ENCODE measurements at regions not wholly inside any gene's neighbourhood (a gene's known extent, or its start where the extent isn't known, plus 50 kb on each side); places are given as distances from the start of the nearest gene placed in this dataset.
"Not testable (repeated sequence)": the region's sequence is repeated elsewhere in the genome, so short reads cannot be mapped to it uniquely, and the experiment has no call there.

- Histone ChIP-seq H3K4me3 (ENCODE audit: low read length) (no peak overlapping the region), H3K27me3 (ENCODE audit: control insufficient read depth, insufficient read depth, low read length, poor library complexity, severe bottlenecking) (no peaks in the 10 kb centered on the region), H3K36me3 (ENCODE audit: control insufficient read depth, insufficient read depth, low read length) (no peaks in the 10 kb centered on the region), H3K27ac (ENCODE audit: low read depth, low read length) (no peak overlapping the region), H3K9ac (ENCODE audit: extremely low read depth, low read length, poor library complexity, severe bottlenecking) (no peak overlapping the region), H3K4me1 (ENCODE audit: control insufficient read depth, insufficient read depth, low read length) (no peaks in the 10 kb centered on the region), H3K9me3 (ENCODE audit: control insufficient read depth, low read length) (peaks cover 4% of the 10 kb centered on the region)
- H3K27me3 Mint-ChIP-seq (ENCODE audit: insufficient read depth): no peaks in the 10 kb centered on the region
- H3K9me3 Mint-ChIP-seq: peaks cover 3% of the 10 kb centered on the region
- H3K27ac Mint-ChIP-seq: no peak overlapping the region
- 83 to 86% methylated on average over 4 of the region's 4 CpGs for WGBS, 2 experiments (ENCODE audit: insufficient coverage in 1 of 2, insufficient read length in 1 of 2)
- H3K4me1 Mint-ChIP-seq: no peaks in the 10 kb centered on the region
- no peaks in the 10 kb centered on the region for H3K36me3 Mint-ChIP-seq (ENCODE audit: low read depth)
- DNase-seq: no peak
- no peak overlapping the region for H3K4me3 Mint-ChIP-seq
- TF ChIP-seq, protein P1, sequence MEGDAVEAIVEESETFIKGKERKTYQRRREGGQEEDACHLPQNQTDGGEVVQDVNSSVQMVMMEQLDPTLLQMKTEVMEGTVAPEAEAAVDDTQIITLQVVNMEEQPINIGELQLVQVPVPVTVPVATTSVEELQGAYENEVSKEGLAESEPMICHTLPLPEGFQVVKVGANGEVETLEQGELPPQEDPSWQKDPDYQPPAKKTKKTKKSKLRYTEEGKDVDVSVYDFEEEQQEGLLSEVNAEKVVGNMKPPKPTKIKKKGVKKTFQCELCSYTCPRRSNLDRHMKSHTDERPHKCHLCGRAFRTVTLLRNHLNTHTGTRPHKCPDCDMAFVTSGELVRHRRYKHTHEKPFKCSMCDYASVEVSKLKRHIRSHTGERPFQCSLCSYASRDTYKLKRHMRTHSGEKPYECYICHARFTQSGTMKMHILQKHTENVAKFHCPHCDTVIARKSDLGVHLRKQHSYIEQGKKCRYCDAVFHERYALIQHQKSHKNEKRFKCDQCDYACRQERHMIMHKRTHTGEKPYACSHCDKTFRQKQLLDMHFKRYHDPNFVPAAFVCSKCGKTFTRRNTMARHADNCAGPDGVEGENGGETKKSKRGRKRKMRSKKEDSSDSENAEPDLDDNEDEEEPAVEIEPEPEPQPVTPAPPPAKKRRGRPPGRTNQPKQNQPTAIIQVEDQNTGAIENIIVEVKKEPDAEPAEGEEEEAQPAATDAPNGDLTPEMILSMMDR (conservative IDR thresholded peaks at IDR 0.05): no peak
These were observed 270.6 kb upstream of the GK2 start for GRCh38 chr4:79678472-79679202.

DNA sequence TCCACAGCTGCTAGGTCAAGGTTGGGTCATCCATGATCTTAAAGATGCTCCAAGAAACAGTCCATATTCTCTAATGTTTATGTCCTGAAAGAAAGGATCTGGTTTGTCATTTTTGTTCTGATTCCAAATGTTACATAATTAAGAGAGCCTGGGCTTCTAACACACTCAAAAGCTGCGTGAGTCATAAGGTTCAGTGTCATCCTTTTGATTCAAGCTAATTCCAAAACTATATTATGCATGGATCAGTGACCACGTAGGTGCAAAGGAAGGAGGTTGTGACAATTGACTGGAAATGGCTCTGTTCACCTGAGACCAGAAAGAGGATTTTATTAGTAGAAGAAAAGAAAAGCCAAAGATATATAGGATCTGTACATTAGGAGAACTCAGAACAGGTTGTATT is 268.7 kb upstream of the GK2 start:
- H3K4me1 ChIP-seq (ENCODE audit: control insufficient read depth, insufficient read depth, low read length): no peaks in the 10 kb centered on the region
- DNase-seq: no peak
- Mint-ChIP-seq H3K9me3 (peaks cover 20% of the 10 kb centered on the region), H3K27me3 (ENCODE audit: insufficient read depth) (no peaks in the 10 kb centered on the region), H3K36me3 (ENCODE audit: low read depth) (no peaks in the 10 kb centered on the region), H3K4me3 (no peak overlapping the region), H3K27ac (no peak overlapping the region), H3K4me1 (peaks cover 2% of the 10 kb centered on the region)
- H3K4me3 ChIP-seq (ENCODE audit: low read length): no peak overlapping the region
- H3K27me3 ChIP-seq (ENCODE audit: control insufficient read depth, insufficient read depth, low read length, poor library complexity, severe bottlenecking): no peaks in the 10 kb centered on the region
- 91% methylated on average over 2 of the region's 2 CpGs; no CpG with 5 or more reads in 1 of the 2 experiments for WGBS, 2 experiments (ENCODE audit: insufficient coverage in 1 of 2, insufficient read length in 1 of 2)
- H3K9me3 ChIP-seq (ENCODE audit: control insufficient read depth, low read length): peaks cover 20% of the 10 kb centered on the region
- no peak overlapping the region for H3K9ac ChIP-seq (ENCODE audit: extremely low read depth, low read length, poor library complexity, severe bottlenecking)
- H3K27ac ChIP-seq (ENCODE audit: low read depth, low read length): no peak overlapping the region
- TF ChIP-seq, protein P1 (conservative IDR thresholded peaks at IDR 0.05): no peak
- no peaks in the 10 kb centered on the region for H3K36me3 ChIP-seq (ENCODE audit: control insufficient read depth, insufficient read depth, low read length)

DNA sequence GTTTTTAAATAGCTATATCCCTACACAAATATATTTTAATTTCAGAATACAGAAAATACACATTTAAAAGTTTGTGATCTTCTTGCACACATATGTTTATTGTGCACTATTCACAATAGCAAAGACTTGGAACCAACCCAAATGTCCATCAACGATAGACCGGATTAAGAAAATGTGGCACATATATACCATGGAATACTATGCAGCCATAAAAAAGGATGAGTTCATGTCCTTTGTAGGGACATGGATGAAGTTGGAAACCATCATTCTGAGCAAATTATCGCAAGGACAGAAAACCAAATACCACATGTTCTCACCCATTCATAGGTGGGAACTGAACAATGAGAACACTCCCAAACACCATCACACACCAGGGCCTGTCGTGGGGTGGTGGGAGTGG is 266.9 kb upstream of the GK2 start:
- not testable (repeated sequence) for H3K4me3 ChIP-seq (ENCODE audit: low read length); H3K4me3 Mint-ChIP-seq; H3K4me1 Mint-ChIP-seq; H3K36me3 ChIP-seq (ENCODE audit: control insufficient read depth, insufficient read depth, low read length); H3K27me3 Mint-ChIP-seq (ENCODE audit: insufficient read depth); H3K27me3 ChIP-seq (ENCODE audit: control insufficient read depth, insufficient read depth, low read length, poor library complexity, severe bottlenecking); DNase-seq; H3K27ac Mint-ChIP-seq; H3K27ac ChIP-seq (ENCODE audit: low read depth, low read length); H3K36me3 Mint-ChIP-seq (ENCODE audit: low read depth); H3K9ac ChIP-seq (ENCODE audit: extremely low read depth, low read length, poor library complexity, severe bottlenecking); H3K4me1 ChIP-seq (ENCODE audit: control insufficient read depth, insufficient read depth, low read length)
- H3K9me3 Mint-ChIP-seq: peaks cover 38% of the 10 kb centered on the region
- 96% methylated on average over 3 of the region's 4 CpGs; no CpG with 5 or more reads in 1 of the 2 experiments for WGBS, 2 experiments (ENCODE audit: insufficient coverage in 1 of 2, insufficient read length in 1 of 2)
- peaks cover 35% of the 10 kb centered on the region for H3K9me3 ChIP-seq (ENCODE audit: control insufficient read depth, low read length)

Data from endodermal cell (in vitro differentiated cells).